ENCODE measurements at regions not wholly inside any gene's neighbourhood (a gene's known extent, or its start where the extent isn't known, plus 50 kb on each side); places are given as distances from the start of the nearest gene placed in this dataset.
"Not testable (repeated sequence)": the region's sequence is repeated elsewhere in the genome, so short reads cannot be mapped to it uniquely, and the experiment has no call there.

GRCh38 chr5:135112008-135112725 is 78.1 kb upstream of the PITX1 start:
- DNase-seq, result no peak

- no peak for DNase-seq
Measured at GRCh38 chr5:135110785-135111596, 77.0 kb upstream of the PITX1 start.

GRCh38 chr5:135108992-135109391 is 75.0 kb upstream of the PITX1 start:
- no peak for DNase-seq

- DNase-seq, result no peak
Measured at GRCh38 chr5:135108569-135108968, 74.5 kb upstream of the PITX1 start.

GRCh38 chr5:135107986-135108385 is 74.0 kb upstream of the PITX1 start:
- no peak for DNase-seq

GRCh38 chr5:135106610-135107471 is 72.8 kb upstream of the PITX1 start:
- no peak for DNase-seq

- DNase-seq, result no peak
Measured at GRCh38 chr5:135106136-135106535, 72.1 kb upstream of the PITX1 start.

GRCh38 chr5:135105105-135105484 is 71.1 kb upstream of the PITX1 start:
- no peak for DNase-seq

- DNase-seq, result no peak
Measured at GRCh38 chr5:135103575-135103853, 69.5 kb upstream of the PITX1 start.

- no peak for DNase-seq
Measured at GRCh38 chr5:135102716-135103574, 68.9 kb upstream of the PITX1 start.

- no peak for DNase-seq
Measured at GRCh38 chr5:135100431-135100830, 66.4 kb upstream of the PITX1 start.

GRCh38 chr5:135100011-135100410 is 66.0 kb upstream of the PITX1 start:
- no peak for DNase-seq

- no peak for DNase-seq
Measured at GRCh38 chr5:135097390-135097789, 63.4 kb upstream of the PITX1 start.

- DNase-seq, result no peak
Measured at GRCh38 chr5:135095871-135096270, 61.8 kb upstream of the PITX1 start.

- DNase-seq, result no peak
Measured at GRCh38 chr5:135095052-135095715, 61.2 kb upstream of the PITX1 start.

GRCh38 chr5:135094339-135095051 is 60.5 kb upstream of the PITX1 start:
- no peak for DNase-seq

- not testable (repeated sequence) for DNase-seq
Measured at GRCh38 chr5:135093483-135093882, 59.5 kb upstream of the PITX1 start.

GRCh38 chr5:135092476-135092875 is 58.4 kb upstream of the PITX1 start:
- DNase-seq, result no peak

- DNase-seq, result no peak
Measured at GRCh38 chr5:135091286-135091685, 57.3 kb upstream of the PITX1 start.

- no peak for DNase-seq
Measured at GRCh38 chr5:135089912-135090311, 55.9 kb upstream of the PITX1 start.

- DNase-seq, result no peak
Measured at GRCh38 chr5:135088911-135089310, 54.9 kb upstream of the PITX1 start.

Data from NCI-H1105 (cell line).